ENCODE measurements at regions not wholly inside any gene's neighbourhood (a gene's known extent, or its start where the extent isn't known, plus 50 kb on each side); places are given as distances from the start of the nearest gene placed in this dataset.

DNA sequence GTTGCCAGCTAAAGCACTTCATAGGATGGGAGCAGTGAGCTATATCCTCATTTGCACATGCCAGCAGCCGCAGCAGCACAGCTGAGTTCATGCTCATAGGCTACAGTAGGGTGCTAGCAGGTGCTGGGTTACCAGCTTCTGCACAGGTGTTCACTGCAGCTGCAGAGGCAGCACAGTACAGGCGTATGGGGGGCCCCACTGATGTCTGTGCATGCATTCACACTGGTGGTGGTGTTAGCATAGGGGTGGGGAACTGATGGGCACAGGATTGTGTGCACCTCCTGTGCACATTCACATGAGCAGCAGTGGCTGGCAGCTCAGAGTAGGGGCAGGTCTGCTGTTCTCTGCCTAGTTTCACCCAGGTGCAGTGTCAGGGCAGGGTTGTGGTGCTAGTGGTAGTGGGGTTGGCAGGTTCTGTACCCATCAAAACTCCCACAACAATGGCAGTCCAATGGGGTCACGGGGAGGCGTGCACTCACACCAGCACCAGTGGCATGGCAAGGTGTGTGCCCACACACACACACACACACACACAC, 58.9 kb upstream of the IRAK1BP1 start:
- no peak overlapping the region for H3K4me3 ChIP-seq (replicated peaks; ENCODE audit: low read depth, low read length)
- TF ChIP-seq, protein P1, sequence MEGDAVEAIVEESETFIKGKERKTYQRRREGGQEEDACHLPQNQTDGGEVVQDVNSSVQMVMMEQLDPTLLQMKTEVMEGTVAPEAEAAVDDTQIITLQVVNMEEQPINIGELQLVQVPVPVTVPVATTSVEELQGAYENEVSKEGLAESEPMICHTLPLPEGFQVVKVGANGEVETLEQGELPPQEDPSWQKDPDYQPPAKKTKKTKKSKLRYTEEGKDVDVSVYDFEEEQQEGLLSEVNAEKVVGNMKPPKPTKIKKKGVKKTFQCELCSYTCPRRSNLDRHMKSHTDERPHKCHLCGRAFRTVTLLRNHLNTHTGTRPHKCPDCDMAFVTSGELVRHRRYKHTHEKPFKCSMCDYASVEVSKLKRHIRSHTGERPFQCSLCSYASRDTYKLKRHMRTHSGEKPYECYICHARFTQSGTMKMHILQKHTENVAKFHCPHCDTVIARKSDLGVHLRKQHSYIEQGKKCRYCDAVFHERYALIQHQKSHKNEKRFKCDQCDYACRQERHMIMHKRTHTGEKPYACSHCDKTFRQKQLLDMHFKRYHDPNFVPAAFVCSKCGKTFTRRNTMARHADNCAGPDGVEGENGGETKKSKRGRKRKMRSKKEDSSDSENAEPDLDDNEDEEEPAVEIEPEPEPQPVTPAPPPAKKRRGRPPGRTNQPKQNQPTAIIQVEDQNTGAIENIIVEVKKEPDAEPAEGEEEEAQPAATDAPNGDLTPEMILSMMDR (IDR thresholded peaks at IDR 0.05; ENCODE audit: insufficient read depth, low read length, poor library complexity, severe bottlenecking): no peak
- H3K27me3 ChIP-seq (replicated peaks; ENCODE audit: control insufficient read depth, insufficient read depth, low read length): no peaks in the 10 kb centered on the region
- no peaks in the 10 kb centered on the region for H3K36me3 ChIP-seq (ENCODE audit: control insufficient read depth, insufficient read depth, low read length)
- no peak for DNase-seq (ENCODE audit: extremely low read depth, insufficient read length)

DNA sequence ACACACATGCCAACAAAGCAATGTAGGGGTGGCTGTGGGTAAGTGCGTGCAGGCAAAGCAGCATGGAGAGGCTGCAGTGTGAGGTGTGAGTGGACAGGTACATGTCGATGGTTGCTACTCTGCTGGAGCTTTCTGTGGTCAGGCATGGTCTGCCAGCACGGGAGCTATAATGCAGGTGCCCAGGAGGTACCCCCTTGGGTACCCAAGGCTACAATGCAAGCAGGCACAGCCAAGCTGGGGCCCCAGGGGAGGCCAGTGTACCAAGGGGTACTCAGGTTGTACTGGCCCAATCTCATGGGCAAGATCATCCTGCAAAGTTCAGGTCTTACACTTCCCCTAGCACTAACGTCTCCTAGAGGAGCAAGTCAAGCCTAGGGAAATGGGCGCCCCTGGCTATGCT, 58.4 kb upstream of the IRAK1BP1 start:
- H3K36me3 ChIP-seq (ENCODE audit: control insufficient read depth, insufficient read depth, low read length): no peaks in the 10 kb centered on the region
- H3K4me3 ChIP-seq (replicated peaks; ENCODE audit: low read depth, low read length): no peak overlapping the region
- H3K27me3 ChIP-seq (replicated peaks; ENCODE audit: control insufficient read depth, insufficient read depth, low read length): no peaks in the 10 kb centered on the region
- TF ChIP-seq, protein P1 (IDR thresholded peaks at IDR 0.05; ENCODE audit: insufficient read depth, low read length, poor library complexity, severe bottlenecking): no peak
- DNase-seq (ENCODE audit: extremely low read depth, insufficient read length): no peak

DNA sequence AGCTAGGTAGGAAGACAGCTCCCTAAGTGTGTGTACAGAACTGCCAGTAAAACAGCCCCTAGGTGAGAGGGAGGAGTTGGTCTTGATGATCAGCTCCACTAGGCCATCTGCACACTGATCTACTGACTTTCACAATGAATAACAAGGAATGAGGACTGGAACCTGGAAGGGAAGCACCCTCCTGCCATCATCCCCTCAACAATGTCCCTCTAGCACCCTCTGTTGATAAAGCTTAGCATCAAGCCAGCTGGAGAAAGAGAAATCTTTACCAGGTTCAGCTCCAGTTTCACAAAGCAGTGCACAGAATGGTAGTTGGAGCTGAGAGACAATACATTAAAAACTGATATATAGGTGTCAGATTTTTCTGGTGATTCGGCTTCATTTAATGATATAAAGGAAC, 57.2 kb upstream of the IRAK1BP1 start:
- H3K4me3 ChIP-seq (replicated peaks; ENCODE audit: low read depth, low read length): no peak overlapping the region
- no peak for DNase-seq (ENCODE audit: extremely low read depth, insufficient read length)
- TF ChIP-seq, protein P1 (IDR thresholded peaks at IDR 0.05; ENCODE audit: insufficient read depth, low read length, poor library complexity, severe bottlenecking): peak; percentile 49
- H3K27me3 ChIP-seq (replicated peaks; ENCODE audit: control insufficient read depth, insufficient read depth, low read length): no peaks in the 10 kb centered on the region
- no peaks in the 10 kb centered on the region for H3K36me3 ChIP-seq (ENCODE audit: control insufficient read depth, insufficient read depth, low read length)

DNA sequence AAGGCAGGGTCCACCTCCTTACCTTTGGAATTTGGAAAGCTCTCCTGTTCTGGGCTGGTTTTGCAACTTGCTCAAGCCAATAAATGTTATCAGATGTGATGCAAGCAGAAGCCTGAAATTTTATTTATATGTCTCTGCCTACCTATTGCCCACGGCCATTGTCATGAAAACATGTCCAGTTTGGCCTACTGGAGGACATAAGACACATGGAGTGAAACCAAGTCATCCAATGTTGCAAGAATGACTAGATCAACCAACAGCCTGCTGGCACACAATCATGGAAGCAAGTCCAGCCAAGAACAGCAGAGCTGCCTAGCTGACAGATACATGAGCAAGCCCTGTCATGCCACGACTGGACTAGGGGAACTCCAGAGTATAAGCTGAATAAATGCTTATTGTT, 56.7 kb upstream of the IRAK1BP1 start:
- TF ChIP-seq, protein P1 (IDR thresholded peaks at IDR 0.05; ENCODE audit: insufficient read depth, low read length, poor library complexity, severe bottlenecking): no peak
- no peak overlapping the region for H3K4me3 ChIP-seq (replicated peaks; ENCODE audit: low read depth, low read length)
- DNase-seq (ENCODE audit: extremely low read depth, insufficient read length): no peak
- no peaks in the 10 kb centered on the region for H3K36me3 ChIP-seq (ENCODE audit: control insufficient read depth, insufficient read depth, low read length)
- no peaks in the 10 kb centered on the region for H3K27me3 ChIP-seq (replicated peaks; ENCODE audit: control insufficient read depth, insufficient read depth, low read length)

Measured in GM06990 (cell line).